ENCODE measurements at regions not wholly inside any gene's neighbourhood (a gene's known extent, or its start where the extent isn't known, plus 50 kb on each side); places are given as distances from the start of the nearest gene placed in this dataset.

DNA sequence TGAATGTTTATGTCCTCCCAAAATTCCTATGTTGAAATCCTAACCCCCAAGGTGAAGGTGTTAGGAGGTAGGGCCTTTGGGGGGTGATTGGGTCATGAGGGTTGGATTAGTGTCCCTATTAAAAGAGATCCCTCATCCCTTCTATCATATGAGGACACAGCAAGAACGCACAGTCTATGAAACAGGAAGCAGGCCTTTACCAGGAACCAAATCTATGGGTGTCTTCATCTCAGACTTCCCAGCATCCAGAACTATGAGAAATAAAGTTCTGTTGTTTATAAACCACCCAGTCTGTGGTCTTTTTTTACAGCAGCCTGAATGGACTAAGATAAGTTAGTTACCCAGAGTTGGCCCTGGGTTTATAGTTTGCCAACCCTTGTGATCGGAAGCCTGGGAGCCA lies 153.1 kb downstream of the INO80D start:
- TF ChIP-seq, protein P1, sequence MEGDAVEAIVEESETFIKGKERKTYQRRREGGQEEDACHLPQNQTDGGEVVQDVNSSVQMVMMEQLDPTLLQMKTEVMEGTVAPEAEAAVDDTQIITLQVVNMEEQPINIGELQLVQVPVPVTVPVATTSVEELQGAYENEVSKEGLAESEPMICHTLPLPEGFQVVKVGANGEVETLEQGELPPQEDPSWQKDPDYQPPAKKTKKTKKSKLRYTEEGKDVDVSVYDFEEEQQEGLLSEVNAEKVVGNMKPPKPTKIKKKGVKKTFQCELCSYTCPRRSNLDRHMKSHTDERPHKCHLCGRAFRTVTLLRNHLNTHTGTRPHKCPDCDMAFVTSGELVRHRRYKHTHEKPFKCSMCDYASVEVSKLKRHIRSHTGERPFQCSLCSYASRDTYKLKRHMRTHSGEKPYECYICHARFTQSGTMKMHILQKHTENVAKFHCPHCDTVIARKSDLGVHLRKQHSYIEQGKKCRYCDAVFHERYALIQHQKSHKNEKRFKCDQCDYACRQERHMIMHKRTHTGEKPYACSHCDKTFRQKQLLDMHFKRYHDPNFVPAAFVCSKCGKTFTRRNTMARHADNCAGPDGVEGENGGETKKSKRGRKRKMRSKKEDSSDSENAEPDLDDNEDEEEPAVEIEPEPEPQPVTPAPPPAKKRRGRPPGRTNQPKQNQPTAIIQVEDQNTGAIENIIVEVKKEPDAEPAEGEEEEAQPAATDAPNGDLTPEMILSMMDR (IDR thresholded peaks at IDR 0.05), result no peak
- TF ChIP-seq, protein P2, sequence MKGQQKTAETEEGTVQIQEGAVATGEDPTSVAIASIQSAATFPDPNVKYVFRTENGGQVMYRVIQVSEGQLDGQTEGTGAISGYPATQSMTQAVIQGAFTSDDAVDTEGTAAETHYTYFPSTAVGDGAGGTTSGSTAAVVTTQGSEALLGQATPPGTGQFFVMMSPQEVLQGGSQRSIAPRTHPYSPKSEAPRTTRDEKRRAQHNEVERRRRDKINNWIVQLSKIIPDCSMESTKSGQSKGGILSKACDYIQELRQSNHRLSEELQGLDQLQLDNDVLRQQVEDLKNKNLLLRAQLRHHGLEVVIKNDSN (CRISPR knock-in tag; IDR thresholded peaks at IDR 0.05), result no peak
- TF ChIP-seq NFYB (CRISPR knock-in tag; conservative IDR thresholded peaks at IDR 0.05; ENCODE audit: low read depth), result no peak
- TF ChIP-seq ATF1 (CRISPR knock-in tag; IDR thresholded peaks at IDR 0.05), result no peak
- TF ChIP-seq, protein P3, sequence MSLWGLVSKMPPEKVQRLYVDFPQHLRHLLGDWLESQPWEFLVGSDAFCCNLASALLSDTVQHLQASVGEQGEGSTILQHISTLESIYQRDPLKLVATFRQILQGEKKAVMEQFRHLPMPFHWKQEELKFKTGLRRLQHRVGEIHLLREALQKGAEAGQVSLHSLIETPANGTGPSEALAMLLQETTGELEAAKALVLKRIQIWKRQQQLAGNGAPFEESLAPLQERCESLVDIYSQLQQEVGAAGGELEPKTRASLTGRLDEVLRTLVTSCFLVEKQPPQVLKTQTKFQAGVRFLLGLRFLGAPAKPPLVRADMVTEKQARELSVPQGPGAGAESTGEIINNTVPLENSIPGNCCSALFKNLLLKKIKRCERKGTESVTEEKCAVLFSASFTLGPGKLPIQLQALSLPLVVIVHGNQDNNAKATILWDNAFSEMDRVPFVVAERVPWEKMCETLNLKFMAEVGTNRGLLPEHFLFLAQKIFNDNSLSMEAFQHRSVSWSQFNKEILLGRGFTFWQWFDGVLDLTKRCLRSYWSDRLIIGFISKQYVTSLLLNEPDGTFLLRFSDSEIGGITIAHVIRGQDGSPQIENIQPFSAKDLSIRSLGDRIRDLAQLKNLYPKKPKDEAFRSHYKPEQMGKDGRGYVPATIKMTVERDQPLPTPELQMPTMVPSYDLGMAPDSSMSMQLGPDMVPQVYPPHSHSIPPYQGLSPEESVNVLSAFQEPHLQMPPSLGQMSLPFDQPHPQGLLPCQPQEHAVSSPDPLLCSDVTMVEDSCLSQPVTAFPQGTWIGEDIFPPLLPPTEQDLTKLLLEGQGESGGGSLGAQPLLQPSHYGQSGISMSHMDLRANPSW (CRISPR knock-in tag; conservative IDR thresholded peaks at IDR 0.05; ENCODE audit: low read depth), result no peak
- no peak for TF ChIP-seq ELF4 (CRISPR knock-in tag; IDR thresholded peaks at IDR 0.05; ENCODE audit: low read depth)
- TF ChIP-seq, protein P4, sequence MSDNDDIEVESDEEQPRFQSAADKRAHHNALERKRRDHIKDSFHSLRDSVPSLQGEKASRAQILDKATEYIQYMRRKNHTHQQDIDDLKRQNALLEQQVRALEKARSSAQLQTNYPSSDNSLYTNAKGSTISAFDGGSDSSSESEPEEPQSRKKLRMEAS (CRISPR knock-in tag; IDR thresholded peaks at IDR 0.05), result no peak

Measured in WTC11 (cell line).